Mesenchymal stem cell (in vitro differentiated cells and primary cell): ENCODE measurements at regions not wholly inside any gene's neighbourhood (a gene's known extent, or its start where the extent isn't known, plus 50 kb on each side); places are given as distances from the start of the nearest gene placed in this dataset.

Experiments
- DNase-seq: peaks from one replicate; pipeline ENCODE4 v3.0.0-alpha.2; 2013
- H2AFZ ChIP-seq: one replicate; pipeline ENCODE4 v1.6.1; 2013; ENCODE audit warnings: low read depth, mild to moderate bottlenecking, control low read depth, inconsistent platforms, low read length, moderate library complexity
- H2AK5ac ChIP-seq: 2 replicates; pipeline ENCODE4 v1.6.1; 2013; ENCODE audit warnings: low read length, moderate library complexity, mild to moderate bottlenecking, inconsistent platforms; ENCODE audit not compliant: severe bottlenecking
- H2BK120ac ChIP-seq: one replicate; pipeline ENCODE4 v1.6.1; 2013; ENCODE audit warnings: low read depth, mild to moderate bottlenecking, inconsistent platforms, low read length, moderate library complexity
- H2BK12ac ChIP-seq, 2 experiments: one replicate each; pipeline ENCODE4 v1.6.1; 2013; ENCODE audit warnings: inconsistent platforms in 2 of 2, low read length in 2 of 2, mild to moderate bottlenecking in 2 of 2, moderate library complexity in 2 of 2, control low read depth in 1 of 2
- H2BK15ac ChIP-seq: one replicate; pipeline ENCODE4 v1.6.1; 2013; ENCODE audit warnings: mild to moderate bottlenecking, low read depth, inconsistent platforms; ENCODE audit not compliant: poor library complexity, severe bottlenecking
- H2BK5ac ChIP-seq: 2 replicates; pipeline ENCODE4 v1.6.1; 2013; ENCODE audit warnings: low read depth, mild to moderate bottlenecking, low read length, control low read depth, inconsistent platforms; ENCODE audit not compliant: poor library complexity, severe bottlenecking
- H3K14ac ChIP-seq, 2 experiments: one replicate each; pipeline ENCODE4 v1.6.1; 2013; ENCODE audit warnings: inconsistent platforms in 2 of 2, low read length in 2 of 2, control low read depth in 1 of 2, mild to moderate bottlenecking in 1 of 2, moderate library complexity in 1 of 2
- H3K18ac ChIP-seq, 2 experiments: one replicate each; pipeline ENCODE4 v1.6.1; 2013; ENCODE audit warnings: inconsistent platforms in 2 of 2, low read length in 2 of 2, control low read depth in 1 of 2, low read depth in 1 of 2, mild to moderate bottlenecking in 1 of 2
- H3K23ac ChIP-seq, 2 experiments: one replicate each; pipeline ENCODE4 v1.6.1; 2013; ENCODE audit warnings: inconsistent platforms in 2 of 2, low read length in 2 of 2, mild to moderate bottlenecking in 2 of 2, moderate library complexity in 2 of 2, control low read depth in 1 of 2
- H3K27ac ChIP-seq: 2 replicates; pipeline ENCODE4 v1.5.1; 2013; ENCODE audit warnings: mild to moderate bottlenecking, moderate library complexity, low read length, control low read depth, inconsistent platforms; ENCODE audit not compliant: poor library complexity, severe bottlenecking
- H3K27me3 ChIP-seq, 2 experiments: 2 replicates each; pipeline versions ENCODE4 v1.6.1 to v1.7.0; 2013; ENCODE audit warnings: low read length in 2 of 2, mild to moderate bottlenecking in 2 of 2, moderate library complexity in 2 of 2, control low read depth in 1 of 2, inconsistent platforms in 1 of 2; ENCODE audit not compliant: control insufficient read depth in 1 of 2, insufficient read depth in 1 of 2
- H3K36me3 ChIP-seq, 2 experiments: 2 replicates each; pipeline versions ENCODE4 v1.6.1 to v1.7.0; 2013; ENCODE audit warnings: low read length in 2 of 2, control low read depth in 1 of 2, inconsistent platforms in 1 of 2, low read depth in 1 of 2, mild to moderate bottlenecking in 1 of 2; ENCODE audit not compliant: insufficient read depth in 2 of 2, control insufficient read depth in 1 of 2
- H3K4ac ChIP-seq, 2 experiments: one replicate each; pipeline ENCODE4 v1.6.1; 2013; ENCODE audit warnings: inconsistent platforms in 2 of 2, low read length in 2 of 2, mild to moderate bottlenecking in 2 of 2, moderate library complexity in 2 of 2, control low read depth in 1 of 2, low read depth in 1 of 2
- H3K4me1 ChIP-seq: 2 replicates; pipeline ENCODE4 v1.6.1; 2013; ENCODE audit warnings: low read depth, low read length, control low read depth; ENCODE audit not compliant: control insufficient read depth, insufficient read depth
- H3K4me2 ChIP-seq: 2 replicates; pipeline ENCODE4 v1.6.1; 2013; ENCODE audit warnings: low read length, mild to moderate bottlenecking, inconsistent platforms; ENCODE audit not compliant: poor library complexity, severe bottlenecking
- H3K4me3 ChIP-seq, 2 experiments: 2 replicates each; pipeline versions ENCODE4 v1.5.1 to v1.7.0; 2013; ENCODE audit warnings: low read length in 2 of 2, mild to moderate bottlenecking in 2 of 2, control low read depth in 1 of 2, low read depth in 1 of 2; ENCODE audit not compliant: insufficient read depth in 1 of 2
- H3K79me1 ChIP-seq: replicated peaks from 2 replicates; pipeline ENCODE4 v1.6.1; 2013; ENCODE audit warnings: mild to moderate bottlenecking, control low read depth, low read length, inconsistent platforms; ENCODE audit not compliant: poor library complexity, severe bottlenecking
- H3K9ac ChIP-seq: 2 replicates; pipeline ENCODE4 v1.7.0; 2013; ENCODE audit warnings: mild to moderate bottlenecking, low read length, moderate library complexity
- H3K9me3 ChIP-seq: 2 replicates; pipeline ENCODE4 v1.7.0; 2013; ENCODE audit warnings: mild to moderate bottlenecking, low read length; ENCODE audit not compliant: control insufficient read depth
- H4K8ac ChIP-seq: one replicate; pipeline ENCODE4 v1.6.1; 2013; ENCODE audit warnings: inconsistent platforms, mild to moderate bottlenecking, low read length, moderate library complexity
- H4K91ac ChIP-seq: one replicate; pipeline ENCODE4 v1.6.1; 2013; ENCODE audit warnings: mild to moderate bottlenecking, low read length, inconsistent platforms
- WGBS: methylation state at CpG from one replicate; pipeline ENCODE4 v1.1.7; 2013; ENCODE audit warnings: mixed read lengths; 5-methylcytosine and 5-hydroxymethylcytosine counted together

DNA sequence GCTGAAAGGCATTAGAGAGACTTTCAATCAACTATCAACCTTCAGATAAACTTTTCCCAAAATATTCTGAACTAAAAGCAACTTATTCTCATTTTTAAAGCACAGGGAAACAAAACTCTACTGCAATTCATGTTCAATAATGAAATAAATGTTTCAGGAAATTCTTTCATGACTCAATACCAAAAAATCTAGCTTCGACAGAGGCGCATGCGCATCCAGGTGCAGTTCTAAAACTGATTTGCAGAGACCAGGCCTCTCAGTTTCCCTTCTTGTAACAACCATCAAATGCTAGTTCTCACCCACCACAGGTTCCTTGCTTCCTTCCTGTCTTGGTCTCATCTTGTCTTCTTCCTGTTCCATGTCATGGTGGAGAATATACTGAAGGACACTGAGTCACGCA is 55.3 kb upstream of the NRBF2 start:
- Histone ChIP-seq H3K4me1 (no peaks in the 10 kb centered on the region), H3K4me3 (no peak overlapping the region), H3K9me3 (no peaks in the 10 kb centered on the region), H3K23ac (no peak overlapping the region), H2BK15ac (no peak overlapping the region), H2AFZ (no peak overlapping the region), H3K14ac (no peak overlapping the region), H3K9ac (no peak overlapping the region), H3K4ac (no peak overlapping the region), H3K27ac (no peak overlapping the region), H4K91ac (no peak overlapping the region), H3K27me3 (no peaks in the 10 kb centered on the region), H3K4me2 (no peak overlapping the region), H3K79me1 (no peaks in the 10 kb centered on the region), H2BK120ac (no peak overlapping the region), H2AK5ac (no peak overlapping the region), H3K36me3 (no peaks in the 10 kb centered on the region), H4K8ac (no peak overlapping the region), H3K18ac (no peak overlapping the region), H2BK5ac (no peak overlapping the region), H2BK12ac (no peak overlapping the region)
- WGBS, result 99% methylated on average over 4 of the region's 4 CpGs
- DNase-seq, result no peak

DNA sequence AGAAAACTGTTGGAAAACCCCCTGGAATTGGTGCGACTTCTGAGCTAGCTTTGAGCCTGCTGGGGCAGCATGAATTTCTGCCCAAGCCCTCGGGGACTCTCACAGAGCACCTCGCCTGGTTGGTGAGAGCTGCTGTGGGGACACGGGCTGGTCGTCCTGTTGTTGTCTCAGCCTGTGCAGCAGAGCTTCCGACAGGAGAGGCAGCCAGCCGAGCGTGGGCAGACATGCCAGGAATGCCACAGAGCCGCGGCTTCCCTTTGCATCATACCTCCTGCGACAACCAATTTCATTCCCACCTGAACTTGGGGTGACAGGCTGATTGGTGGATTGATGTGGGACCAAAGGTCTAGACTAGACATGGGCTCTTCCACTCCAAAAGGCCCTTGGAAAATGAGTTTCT is 60.2 kb upstream of the NRBF2 start:
- H3K4me1 ChIP-seq, result no peaks in the 10 kb centered on the region
- H3K4me2 ChIP-seq, result no peak overlapping the region
- no peak overlapping the region for H2BK120ac ChIP-seq
- H3K27ac ChIP-seq, result no peak overlapping the region
- 86% methylated on average over 10 of the region's 11 CpGs for WGBS
- no peak overlapping the region for H2AFZ ChIP-seq
- no peak overlapping the region for H3K18ac ChIP-seq
- H3K14ac ChIP-seq, result no peak overlapping the region
- H2BK5ac ChIP-seq, result no peak overlapping the region
- no peaks in the 10 kb centered on the region for H3K9me3 ChIP-seq
- DNase-seq, result no peak
- no peak overlapping the region for H4K91ac ChIP-seq
- no peak overlapping the region for H4K8ac ChIP-seq
- no peak overlapping the region for H2BK12ac ChIP-seq
- no peak overlapping the region for H3K9ac ChIP-seq
- no peak overlapping the region for H2BK15ac ChIP-seq
- no peak overlapping the region for H2AK5ac ChIP-seq
- H3K23ac ChIP-seq, result peak overlapping the region in 1 of 2 experiments; percentile 32
- no peaks in the 10 kb centered on the region for H3K36me3 ChIP-seq
- no peak overlapping the region for H3K4me3 ChIP-seq
- no peaks in the 10 kb centered on the region for H3K79me1 ChIP-seq
- H3K27me3 ChIP-seq, result peaks cover 0 to 9% of the 10 kb centered on the region in 2 experiments
- H3K4ac ChIP-seq, result no peak overlapping the region

DNA sequence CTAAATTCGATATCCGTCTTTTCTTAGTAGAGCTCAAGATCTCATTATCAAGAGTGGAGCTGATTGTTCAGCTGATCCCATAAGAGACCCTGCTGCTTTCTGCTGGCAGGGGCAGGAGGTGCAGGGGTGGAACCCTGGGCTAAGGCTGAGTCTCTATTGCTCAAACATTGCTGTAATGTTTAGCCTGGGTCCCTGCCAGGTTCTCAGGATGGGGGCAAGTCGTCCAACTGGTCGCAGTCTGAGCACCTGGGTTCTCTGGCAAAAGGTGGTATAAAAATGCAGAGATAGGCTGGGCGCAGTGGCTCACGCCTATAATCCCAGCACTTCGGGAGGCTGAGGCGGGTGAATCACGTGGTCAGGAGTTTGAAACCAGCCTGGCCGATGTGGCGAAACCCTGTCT is 62.0 kb upstream of the NRBF2 start:
- Histone ChIP-seq H2AFZ (no peak overlapping the region), H2BK120ac (no peak overlapping the region), H3K23ac (no peak overlapping the region), H3K18ac (no peak overlapping the region), H4K91ac (no peak overlapping the region), H3K9ac (no peak overlapping the region), H3K79me1 (no peaks in the 10 kb centered on the region), H3K4me1 (no peaks in the 10 kb centered on the region), H3K36me3 (no peaks in the 10 kb centered on the region), H2BK15ac (no peak overlapping the region), H3K4me2 (no peak overlapping the region), H4K8ac (no peak overlapping the region), H3K4me3 (no peak overlapping the region), H2BK5ac (no peak overlapping the region), H3K27me3 (peaks cover 0 to 16% of the 10 kb centered on the region in 2 experiments), H2BK12ac (no peak overlapping the region), H3K9me3 (no peaks in the 10 kb centered on the region), H3K27ac (no peak overlapping the region), H2AK5ac (no peak overlapping the region), H3K4ac (no peak overlapping the region), H3K14ac (no peak overlapping the region)
- DNase-seq, result no peak
- WGBS, result 85% methylated on average over 10 of the region's 11 CpGs

DNA sequence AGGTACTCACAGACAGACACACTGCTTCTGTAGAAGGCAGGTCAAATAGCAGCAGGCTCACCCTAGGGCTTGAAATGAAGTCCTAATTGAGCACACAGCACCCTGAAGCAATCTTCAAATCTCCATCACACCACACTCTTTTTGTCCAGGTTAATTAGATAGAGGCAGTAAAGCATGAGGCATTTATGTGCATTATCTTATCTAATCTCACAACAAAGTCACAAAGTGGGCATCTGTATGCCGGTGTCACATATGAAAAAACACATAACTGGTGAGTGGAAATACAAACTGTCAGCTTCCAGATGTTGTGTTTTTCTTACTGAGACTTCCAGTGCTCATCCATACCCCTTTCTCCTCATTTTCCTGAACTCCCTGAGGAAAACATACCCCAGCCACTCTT is 63.8 kb upstream of the NRBF2 start:
- Histone ChIP-seq H3K4ac (no peak overlapping the region), H2BK12ac (no peak overlapping the region), H3K23ac (no peak overlapping the region), H3K14ac (no peak overlapping the region), H3K36me3 (no peaks in the 10 kb centered on the region), H2BK15ac (no peak overlapping the region), H2AFZ (no peak overlapping the region), H2BK120ac (no peak overlapping the region), H3K79me1 (no peaks in the 10 kb centered on the region), H3K18ac (no peak overlapping the region), H4K8ac (no peak overlapping the region), H3K27ac (no peak overlapping the region), H2BK5ac (no peak overlapping the region), H3K9me3 (no peaks in the 10 kb centered on the region), H3K9ac (no peak overlapping the region), H3K27me3 (peaks cover 0 to 24% of the 10 kb centered on the region in 2 experiments), H4K91ac (no peak overlapping the region), H3K4me3 (no peak overlapping the region), H2AK5ac (no peak overlapping the region), H3K4me1 (no peaks in the 10 kb centered on the region), H3K4me2 (no peak overlapping the region)
- DNase-seq, result no peak
- WGBS, result 100% methylated on average over 1 of the region's 1 CpG
